ENCODE measurements at regions not wholly inside any gene's neighbourhood (a gene's known extent, or its start where the extent isn't known, plus 50 kb on each side); places are given as distances from the start of the nearest gene placed in this dataset.

GRCh38 chr5:101084353-101084752, 181.3 kb upstream of the ST8SIA4 start:
- Mint-ChIP-seq H3K4me1 (peaks cover 2% of the 10 kb centered on the region), H3K27ac (no peak overlapping the region), H3K4me3 (no peak overlapping the region), H3K9me3 (no peaks in the 10 kb centered on the region), H3K36me3 (no peaks in the 10 kb centered on the region), H3K27me3 (ENCODE audit: low read depth) (no peaks in the 10 kb centered on the region)
- DNase-seq (ENCODE audit: low spot score in 2 of 2, unreplicated experiment in 2 of 2), result no peak
- no peak for TF ChIP-seq CTCF (IDR thresholded peaks at IDR 0.05; ENCODE audit: unreplicated experiment)

- H3K4me1 Mint-ChIP-seq, result peaks cover 2% of the 10 kb centered on the region
- H3K4me3 Mint-ChIP-seq, result no peak overlapping the region
- H3K27me3 Mint-ChIP-seq (ENCODE audit: low read depth), result peaks cover 16% of the 10 kb centered on the region
- no peak overlapping the region for H3K27ac Mint-ChIP-seq
- H3K36me3 Mint-ChIP-seq, result no peaks in the 10 kb centered on the region
- DNase-seq (ENCODE audit: low spot score in 2 of 2, unreplicated experiment in 2 of 2), result no peak
- H3K9me3 Mint-ChIP-seq, result peaks cover 12% of the 10 kb centered on the region
- no peak for TF ChIP-seq CTCF (IDR thresholded peaks at IDR 0.05; ENCODE audit: unreplicated experiment)
These were observed 177.6 kb upstream of the ST8SIA4 start for GRCh38 chr5:101080462-101081240.

- TF ChIP-seq CTCF (IDR thresholded peaks at IDR 0.05; ENCODE audit: unreplicated experiment), result no peak
- Mint-ChIP-seq H3K27ac (no peak overlapping the region), H3K27me3 (ENCODE audit: low read depth) (peaks cover 52% of the 10 kb centered on the region), H3K4me1 (peaks cover 7% of the 10 kb centered on the region), H3K36me3 (no peaks in the 10 kb centered on the region), H3K9me3 (peaks cover 2% of the 10 kb centered on the region), H3K4me3 (no peak overlapping the region)
- DNase-seq (ENCODE audit: low spot score in 2 of 2, unreplicated experiment in 2 of 2), result no peak
These were observed 165.2 kb upstream of the ST8SIA4 start for GRCh38 chr5:101068298-101068697.

GRCh38 chr5:101067429-101067828, 164.3 kb upstream of the ST8SIA4 start:
- no peaks in the 10 kb centered on the region for H3K36me3 Mint-ChIP-seq
- H3K27me3 Mint-ChIP-seq (ENCODE audit: low read depth), result peaks cover 54% of the 10 kb centered on the region
- H3K9me3 Mint-ChIP-seq, result peaks cover 10% of the 10 kb centered on the region
- H3K4me3 Mint-ChIP-seq, result no peak overlapping the region
- DNase-seq (ENCODE audit: low spot score in 2 of 2, unreplicated experiment in 2 of 2), result no peak
- H3K4me1 Mint-ChIP-seq, result peaks cover 7% of the 10 kb centered on the region
- TF ChIP-seq CTCF (IDR thresholded peaks at IDR 0.05; ENCODE audit: unreplicated experiment), result no peak
- H3K27ac Mint-ChIP-seq, result no peak overlapping the region

GRCh38 chr5:101062902-101063301, 159.8 kb upstream of the ST8SIA4 start:
- Mint-ChIP-seq H3K27ac (no peak overlapping the region), H3K4me3 (no peak overlapping the region), H3K9me3 (peaks cover 32% of the 10 kb centered on the region), H3K36me3 (no peaks in the 10 kb centered on the region), H3K27me3 (ENCODE audit: low read depth) (peaks cover 33% of the 10 kb centered on the region), H3K4me1 (peaks cover 7% of the 10 kb centered on the region)
- no peak for DNase-seq (ENCODE audit: low spot score in 2 of 2, unreplicated experiment in 2 of 2)
- no peak for TF ChIP-seq CTCF (IDR thresholded peaks at IDR 0.05; ENCODE audit: unreplicated experiment)

Measured in mesothelial cell of epicardium (in vitro differentiated cells).